Liver (tissue), 8 donors: ENCODE measurements at regions not wholly inside any gene's neighbourhood (a gene's known extent, or its start where the extent isn't known, plus 50 kb on each side); places are given as distances from the start of the nearest gene placed in this dataset.
A peak's percentile ranks its signal among the peaks of the same experiment; 100 is the strongest.

Source experiments
- DNase-seq: peaks from one replicate; pipeline ENCODE4 v3.0.0-alpha.2; 2017; ENCODE audit warnings: low spot score
- H3K27ac ChIP-seq, 2 donors: one replicate each; pipeline ENCODE4 v1.7.0; 2013; ENCODE audit warnings: inconsistent platforms in 2 of 2, low read length in 2 of 2, control low read depth in 1 of 2, low read depth in 1 of 2, mild to moderate bottlenecking in 1 of 2
- H3K27me3 ChIP-seq, 4 donors: one replicate each; pipeline versions ENCODE4 v1.6.1 to v1.7.0; 2013; ENCODE audit warnings: low read length in 3 of 4, inconsistent platforms in 1 of 4, mild to moderate bottlenecking in 1 of 4, moderate library complexity in 1 of 4; ENCODE audit not compliant: control insufficient read depth in 4 of 4, insufficient read depth in 4 of 4
- H3K36me3 ChIP-seq, 4 donors: one replicate each; pipeline versions ENCODE4 v1.6.1 to v1.7.0; 2013; ENCODE audit warnings: low read length in 3 of 4, mild to moderate bottlenecking in 3 of 4, low read depth in 1 of 4, moderate library complexity in 1 of 4; ENCODE audit not compliant: control insufficient read depth in 4 of 4, insufficient read depth in 3 of 4
- H3K4me1 ChIP-seq, 4 donors: one replicate each; pipeline versions ENCODE4 v1.6.1 to v1.7.0; 2013; ENCODE audit warnings: low read length in 3 of 4, mild to moderate bottlenecking in 3 of 4, moderate library complexity in 1 of 4; ENCODE audit not compliant: control insufficient read depth in 4 of 4, insufficient read depth in 4 of 4
- H3K4me3 ChIP-seq, 3 donors: one replicate each; pipeline versions ENCODE4 v1.6.1 to v1.7.0; 2013; ENCODE audit warnings: low read length in 3 of 3, control low read depth in 1 of 3, low read depth in 1 of 3, mild to moderate bottlenecking in 1 of 3
- H3K9ac ChIP-seq, 2 donors: one replicate each; pipeline ENCODE4 v1.7.0; 2013; ENCODE audit warnings: low read length in 2 of 2, mild to moderate bottlenecking in 2 of 2, moderate library complexity in 2 of 2, control low read depth in 1 of 2, low read depth in 1 of 2
- H3K9me3 ChIP-seq, 4 donors: one replicate each; pipeline versions ENCODE4 v1.6.1 to v1.7.0; 2013; ENCODE audit warnings: low read length in 3 of 4; ENCODE audit not compliant: control insufficient read depth in 4 of 4
- FOXA1 ChIP-seq: IDR thresholded peaks from 2 replicates; pipeline ENCODE4 v1.6.1; 2016; ENCODE audit warnings: antibody characterized with exemption
- FOXA2 ChIP-seq: IDR thresholded peaks from 2 replicates; pipeline ENCODE4 v1.6.1; 2016; ENCODE audit warnings: antibody characterized with exemption
- GABPA ChIP-seq, 2 donors: IDR thresholded peaks in 1 of 2; conservative IDR thresholded peaks in 1 of 2; 2 replicates each; pipeline ENCODE4 v1.6.1; 2016; ENCODE audit warnings: antibody characterized with exemption in 2 of 2, mild to moderate bottlenecking in 1 of 2, moderate library complexity in 1 of 2
- HNF4G ChIP-seq: IDR thresholded peaks from 2 replicates; pipeline ENCODE4 v1.6.1; 2016; ENCODE audit warnings: antibody characterized with exemption
- JUND ChIP-seq, 2 donors: IDR thresholded peaks; 2 replicates each; pipeline ENCODE4 v1.6.1; 2016; ENCODE audit warnings: antibody characterized with exemption in 2 of 2
- NR2F2 ChIP-seq: IDR thresholded peaks from 2 replicates; pipeline ENCODE4 v1.6.1; 2016; ENCODE audit warnings: antibody characterized with exemption
- RAD21 ChIP-seq, 2 donors: IDR thresholded peaks; 2 replicates each; pipeline ENCODE4 v1.6.1; 2016; ENCODE audit warnings: antibody characterized with exemption in 2 of 2, mild to moderate bottlenecking in 2 of 2
- YY1 ChIP-seq: IDR thresholded peaks from 2 replicates; pipeline ENCODE4 v1.6.1; 2016; ENCODE audit warnings: antibody characterized with exemption, mild to moderate bottlenecking
- WGBS: extraction: QIAGEN DNeasy Blood & Tissue Kit; methylation state at CpG from one replicate; pipeline ENCODE4 v1.1.7; 2013; 5-methylcytosine and 5-hydroxymethylcytosine counted together
- TF ChIP-seq, protein P1 (sequence below): IDR thresholded peaks from 2 replicates; pipeline ENCODE4 v1.6.1; 2016; ENCODE audit warnings: antibody characterized with exemption
- TF ChIP-seq, protein P2 (sequence below): IDR thresholded peaks from 2 replicates; pipeline ENCODE4 v1.6.1; 2016; ENCODE audit warnings: antibody characterized with exemption
- TF ChIP-seq, protein P3 (sequence below): fragments of 150-350 bp; IDR thresholded peaks from 2 replicates; pipeline ENCODE4 v1.5.1; 2017; ENCODE audit warnings: improper control_type of control experiment, low read depth, low read length; ENCODE audit not compliant: missing input control
- TF ChIP-seq, protein P4 (sequence below): IDR thresholded peaks from 2 replicates; pipeline ENCODE4 v1.6.1; 2016; ENCODE audit warnings: antibody characterized with exemption, mild to moderate bottlenecking
- donor health status: healthy.
- donor health status: healthy.
- donor health status: healthy.
- donor health status: healthy.
- donor health status: healthy.

DNA sequence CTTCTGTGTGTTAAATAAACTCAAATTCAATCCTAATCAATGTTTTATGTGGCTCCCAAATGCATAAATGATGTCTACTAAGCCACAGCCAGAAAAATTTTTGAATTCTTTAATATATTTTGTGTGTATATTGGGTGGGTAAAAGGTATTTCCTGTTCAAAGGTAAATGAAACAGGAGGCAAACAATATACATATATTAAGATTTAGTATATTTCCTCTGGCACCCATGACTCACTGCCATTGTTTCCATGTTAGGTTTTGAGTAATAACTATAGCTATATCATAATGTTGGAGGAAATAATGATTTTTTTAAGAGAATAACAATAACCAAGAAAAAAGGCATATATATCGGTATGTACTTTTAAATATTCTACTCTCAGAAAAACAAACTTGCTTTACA is 1071.9 kb upstream of the CDH10 start:
- H3K4me3 ChIP-seq: no peak overlapping the region
- H3K4me1 ChIP-seq: no peaks in the 10 kb centered on the region
- TF ChIP-seq NR2F2 (no peak), HNF4G (no peak), YY1 (no peak)
- TF ChIP-seq, protein P1, sequence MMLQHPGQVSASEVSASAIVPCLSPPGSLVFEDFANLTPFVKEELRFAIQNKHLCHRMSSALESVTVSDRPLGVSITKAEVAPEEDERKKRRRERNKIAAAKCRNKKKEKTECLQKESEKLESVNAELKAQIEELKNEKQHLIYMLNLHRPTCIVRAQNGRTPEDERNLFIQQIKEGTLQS: no peak
- TF ChIP-seq, protein P2, sequence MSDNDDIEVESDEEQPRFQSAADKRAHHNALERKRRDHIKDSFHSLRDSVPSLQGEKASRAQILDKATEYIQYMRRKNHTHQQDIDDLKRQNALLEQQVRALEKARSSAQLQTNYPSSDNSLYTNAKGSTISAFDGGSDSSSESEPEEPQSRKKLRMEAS: no peak
- no peaks in the 10 kb centered on the region for H3K36me3 ChIP-seq
- no peak overlapping the region for H3K27ac ChIP-seq
- 93% methylated on average over 1 of the region's 1 CpG for WGBS
- peaks cover 0 to 2% (median 0%) of the 10 kb centered on the region in 4 donors for H3K27me3 ChIP-seq
- no peaks in the 10 kb centered on the region for H3K9me3 ChIP-seq
- no peak for DNase-seq
- no peak overlapping the region for H3K9ac ChIP-seq

DNA sequence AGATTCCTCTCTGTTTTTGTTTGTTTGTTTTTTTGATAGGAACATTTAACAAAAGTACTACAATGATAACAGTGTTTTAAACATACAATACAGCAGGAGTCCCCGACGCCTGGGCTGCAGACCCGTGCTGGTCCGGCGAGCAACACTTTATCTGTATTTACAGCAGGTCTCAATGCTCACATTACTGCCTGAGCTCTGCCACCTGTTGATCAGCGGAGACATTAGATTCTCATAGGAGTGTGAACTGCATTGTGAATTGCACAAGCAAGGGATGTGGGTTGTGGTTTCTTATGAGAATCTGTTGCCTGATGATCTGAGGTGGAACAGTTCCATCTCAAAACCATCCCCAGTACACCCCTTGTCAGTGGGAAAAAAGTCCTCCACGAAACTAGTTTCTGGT is 1068.5 kb upstream of the CDH10 start:
- H3K9me3 ChIP-seq: no peaks in the 10 kb centered on the region
- no peak overlapping the region for H3K4me3 ChIP-seq
- H3K27me3 ChIP-seq: peaks cover 0 to 2% (median 0%) of the 10 kb centered on the region in 4 donors
- H3K27ac ChIP-seq: no peak overlapping the region
- H3K9ac ChIP-seq: no peak overlapping the region
- H3K4me1 ChIP-seq: no peaks in the 10 kb centered on the region
- TF ChIP-seq FOXA1: no peak
- TF ChIP-seq, protein P3, sequence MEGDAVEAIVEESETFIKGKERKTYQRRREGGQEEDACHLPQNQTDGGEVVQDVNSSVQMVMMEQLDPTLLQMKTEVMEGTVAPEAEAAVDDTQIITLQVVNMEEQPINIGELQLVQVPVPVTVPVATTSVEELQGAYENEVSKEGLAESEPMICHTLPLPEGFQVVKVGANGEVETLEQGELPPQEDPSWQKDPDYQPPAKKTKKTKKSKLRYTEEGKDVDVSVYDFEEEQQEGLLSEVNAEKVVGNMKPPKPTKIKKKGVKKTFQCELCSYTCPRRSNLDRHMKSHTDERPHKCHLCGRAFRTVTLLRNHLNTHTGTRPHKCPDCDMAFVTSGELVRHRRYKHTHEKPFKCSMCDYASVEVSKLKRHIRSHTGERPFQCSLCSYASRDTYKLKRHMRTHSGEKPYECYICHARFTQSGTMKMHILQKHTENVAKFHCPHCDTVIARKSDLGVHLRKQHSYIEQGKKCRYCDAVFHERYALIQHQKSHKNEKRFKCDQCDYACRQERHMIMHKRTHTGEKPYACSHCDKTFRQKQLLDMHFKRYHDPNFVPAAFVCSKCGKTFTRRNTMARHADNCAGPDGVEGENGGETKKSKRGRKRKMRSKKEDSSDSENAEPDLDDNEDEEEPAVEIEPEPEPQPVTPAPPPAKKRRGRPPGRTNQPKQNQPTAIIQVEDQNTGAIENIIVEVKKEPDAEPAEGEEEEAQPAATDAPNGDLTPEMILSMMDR: peak; percentile 23
- TF ChIP-seq RAD21 (IDR thresholded peaks at IDR 0.05): peak; percentile 63 to 65
- H3K36me3 ChIP-seq: no peaks in the 10 kb centered on the region
- 14% methylated on average over 7 of the region's 7 CpGs for WGBS
- no peak for DNase-seq

DNA sequence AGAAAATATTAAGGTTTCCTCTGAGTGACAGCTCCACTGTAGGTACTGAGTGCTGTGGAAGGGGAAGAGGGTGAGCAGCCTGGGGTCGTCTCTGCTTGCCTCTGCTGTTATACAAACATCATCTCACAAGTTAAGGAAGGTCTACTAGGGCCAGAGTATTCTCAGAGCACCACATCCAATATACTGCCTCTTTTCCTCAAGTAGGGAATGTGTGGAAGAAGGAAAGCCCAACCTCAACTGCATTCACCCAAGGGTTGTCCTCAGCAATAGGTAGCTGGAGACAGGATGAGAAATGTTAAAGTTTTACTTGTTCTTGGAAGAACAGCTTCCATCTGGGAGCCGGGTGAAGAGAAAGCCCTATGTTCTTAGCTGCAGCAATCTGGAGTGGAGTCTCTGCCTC is 1062.3 kb upstream of the CDH10 start:
- Histone ChIP-seq H3K4me3 (no peak overlapping the region), H3K36me3 (no peaks in the 10 kb centered on the region), H3K9ac (no peak overlapping the region), H3K4me1 (no peaks in the 10 kb centered on the region), H3K9me3 (no peaks in the 10 kb centered on the region), H3K27ac (no peak overlapping the region), H3K27me3 (no peaks in the 10 kb centered on the region)
- 49% methylated on average over 2 of the region's 2 CpGs for WGBS
- DNase-seq: no peak
- TF ChIP-seq YY1: no peak
- no peak for TF ChIP-seq RAD21 (IDR thresholded peaks at IDR 0.05)
- TF ChIP-seq, protein P4, sequence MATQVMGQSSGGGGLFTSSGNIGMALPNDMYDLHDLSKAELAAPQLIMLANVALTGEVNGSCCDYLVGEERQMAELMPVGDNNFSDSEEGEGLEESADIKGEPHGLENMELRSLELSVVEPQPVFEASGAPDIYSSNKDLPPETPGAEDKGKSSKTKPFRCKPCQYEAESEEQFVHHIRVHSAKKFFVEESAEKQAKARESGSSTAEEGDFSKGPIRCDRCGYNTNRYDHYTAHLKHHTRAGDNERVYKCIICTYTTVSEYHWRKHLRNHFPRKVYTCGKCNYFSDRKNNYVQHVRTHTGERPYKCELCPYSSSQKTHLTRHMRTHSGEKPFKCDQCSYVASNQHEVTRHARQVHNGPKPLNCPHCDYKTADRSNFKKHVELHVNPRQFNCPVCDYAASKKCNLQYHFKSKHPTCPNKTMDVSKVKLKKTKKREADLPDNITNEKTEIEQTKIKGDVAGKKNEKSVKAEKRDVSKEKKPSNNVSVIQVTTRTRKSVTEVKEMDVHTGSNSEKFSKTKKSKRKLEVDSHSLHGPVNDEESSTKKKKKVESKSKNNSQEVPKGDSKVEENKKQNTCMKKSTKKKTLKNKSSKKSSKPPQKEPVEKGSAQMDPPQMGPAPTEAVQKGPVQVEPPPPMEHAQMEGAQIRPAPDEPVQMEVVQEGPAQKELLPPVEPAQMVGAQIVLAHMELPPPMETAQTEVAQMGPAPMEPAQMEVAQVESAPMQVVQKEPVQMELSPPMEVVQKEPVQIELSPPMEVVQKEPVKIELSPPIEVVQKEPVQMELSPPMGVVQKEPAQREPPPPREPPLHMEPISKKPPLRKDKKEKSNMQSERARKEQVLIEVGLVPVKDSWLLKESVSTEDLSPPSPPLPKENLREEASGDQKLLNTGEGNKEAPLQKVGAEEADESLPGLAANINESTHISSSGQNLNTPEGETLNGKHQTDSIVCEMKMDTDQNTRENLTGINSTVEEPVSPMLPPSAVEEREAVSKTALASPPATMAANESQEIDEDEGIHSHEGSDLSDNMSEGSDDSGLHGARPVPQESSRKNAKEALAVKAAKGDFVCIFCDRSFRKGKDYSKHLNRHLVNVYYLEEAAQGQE: no peak
- TF ChIP-seq GABPA (IDR thresholded peaks at IDR 0.05 in 1 of 2, conservative IDR thresholded peaks at IDR 0.05 in 1 of 2): no peak
- TF ChIP-seq FOXA1: no peak
- TF ChIP-seq FOXA2: no peak
- TF ChIP-seq JUND (IDR thresholded peaks at IDR 0.05): no peak
- TF ChIP-seq, protein P1: no peak
